ENCODE measurements at regions not wholly inside any gene's neighbourhood (a gene's known extent, or its start where the extent isn't known, plus 50 kb on each side); places are given as distances from the start of the nearest gene placed in this dataset.

GRCh38 chr6:14966096-14966905 lies 279.6 kb upstream of the JARID2 start:
- TF ChIP-seq, protein P1, sequence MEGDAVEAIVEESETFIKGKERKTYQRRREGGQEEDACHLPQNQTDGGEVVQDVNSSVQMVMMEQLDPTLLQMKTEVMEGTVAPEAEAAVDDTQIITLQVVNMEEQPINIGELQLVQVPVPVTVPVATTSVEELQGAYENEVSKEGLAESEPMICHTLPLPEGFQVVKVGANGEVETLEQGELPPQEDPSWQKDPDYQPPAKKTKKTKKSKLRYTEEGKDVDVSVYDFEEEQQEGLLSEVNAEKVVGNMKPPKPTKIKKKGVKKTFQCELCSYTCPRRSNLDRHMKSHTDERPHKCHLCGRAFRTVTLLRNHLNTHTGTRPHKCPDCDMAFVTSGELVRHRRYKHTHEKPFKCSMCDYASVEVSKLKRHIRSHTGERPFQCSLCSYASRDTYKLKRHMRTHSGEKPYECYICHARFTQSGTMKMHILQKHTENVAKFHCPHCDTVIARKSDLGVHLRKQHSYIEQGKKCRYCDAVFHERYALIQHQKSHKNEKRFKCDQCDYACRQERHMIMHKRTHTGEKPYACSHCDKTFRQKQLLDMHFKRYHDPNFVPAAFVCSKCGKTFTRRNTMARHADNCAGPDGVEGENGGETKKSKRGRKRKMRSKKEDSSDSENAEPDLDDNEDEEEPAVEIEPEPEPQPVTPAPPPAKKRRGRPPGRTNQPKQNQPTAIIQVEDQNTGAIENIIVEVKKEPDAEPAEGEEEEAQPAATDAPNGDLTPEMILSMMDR (IDR thresholded peaks at IDR 0.05), result no peak
- no peak for TF ChIP-seq POLR2AphosphoS5 (IDR thresholded peaks at IDR 0.05)

All from upper lobe of left lung (tissue), 4 donors.